ENCODE measurements at regions not wholly inside any gene's neighbourhood (a gene's known extent, or its start where the extent isn't known, plus 50 kb on each side); places are given as distances from the start of the nearest gene placed in this dataset.

DNA sequence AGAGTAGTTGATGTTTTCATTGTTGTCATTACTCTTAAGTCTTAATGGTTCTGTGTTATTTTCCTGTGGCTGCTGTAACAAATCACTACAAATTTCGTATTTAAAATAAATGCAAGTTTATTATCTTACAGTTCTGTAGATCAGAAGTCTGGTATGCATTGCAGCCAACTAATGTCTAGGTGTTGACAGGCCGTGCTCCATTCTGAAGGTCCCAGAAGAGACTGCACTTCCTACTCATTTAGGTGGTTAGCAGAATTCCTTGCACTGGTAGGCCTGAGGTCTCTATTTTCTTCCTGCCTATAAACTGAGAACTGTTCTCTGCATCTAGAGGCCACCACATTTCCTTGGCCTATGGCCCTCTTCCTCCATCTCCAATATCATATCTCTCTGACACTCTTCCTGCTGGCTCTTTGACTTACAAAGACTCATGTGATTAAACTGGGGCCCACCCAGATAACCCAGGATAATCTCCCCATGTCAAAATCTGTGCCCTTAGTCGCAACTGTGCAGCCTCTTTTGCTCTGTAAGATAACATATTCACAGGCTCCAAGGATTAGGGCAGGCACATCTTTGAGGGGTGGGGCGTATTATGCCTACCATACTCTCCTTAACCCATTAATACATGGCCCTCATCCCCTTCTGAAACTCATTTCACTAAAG, 468.4 kb downstream of the FOXO1 start:
- TF ChIP-seq POLR2AphosphoS5 (IDR thresholded peaks at IDR 0.05) (no peak), POLR2A (IDR thresholded peaks at IDR 0.05) (no peak)
- TF ChIP-seq, protein P1, sequence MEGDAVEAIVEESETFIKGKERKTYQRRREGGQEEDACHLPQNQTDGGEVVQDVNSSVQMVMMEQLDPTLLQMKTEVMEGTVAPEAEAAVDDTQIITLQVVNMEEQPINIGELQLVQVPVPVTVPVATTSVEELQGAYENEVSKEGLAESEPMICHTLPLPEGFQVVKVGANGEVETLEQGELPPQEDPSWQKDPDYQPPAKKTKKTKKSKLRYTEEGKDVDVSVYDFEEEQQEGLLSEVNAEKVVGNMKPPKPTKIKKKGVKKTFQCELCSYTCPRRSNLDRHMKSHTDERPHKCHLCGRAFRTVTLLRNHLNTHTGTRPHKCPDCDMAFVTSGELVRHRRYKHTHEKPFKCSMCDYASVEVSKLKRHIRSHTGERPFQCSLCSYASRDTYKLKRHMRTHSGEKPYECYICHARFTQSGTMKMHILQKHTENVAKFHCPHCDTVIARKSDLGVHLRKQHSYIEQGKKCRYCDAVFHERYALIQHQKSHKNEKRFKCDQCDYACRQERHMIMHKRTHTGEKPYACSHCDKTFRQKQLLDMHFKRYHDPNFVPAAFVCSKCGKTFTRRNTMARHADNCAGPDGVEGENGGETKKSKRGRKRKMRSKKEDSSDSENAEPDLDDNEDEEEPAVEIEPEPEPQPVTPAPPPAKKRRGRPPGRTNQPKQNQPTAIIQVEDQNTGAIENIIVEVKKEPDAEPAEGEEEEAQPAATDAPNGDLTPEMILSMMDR (IDR thresholded peaks at IDR 0.05), result no peak

All from breast epithelium (tissue), 3 donors.